GM21619 (cell line): ENCODE measurements at regions not wholly inside any gene's neighbourhood (a gene's known extent, or its start where the extent isn't known, plus 50 kb on each side); places are given as distances from the start of the nearest gene placed in this dataset.

Experiments used
- ATAC-seq: cut with Tn5 transposase; IDR thresholded peaks from one replicate; pipeline ENCODE4 v1.9.1; 2021; ENCODE audit not compliant: unreplicated experiment

GRCh38 chr20:63128956-63129355 is 87.0 kb downstream of the YTHDF1 start:
- no peak for ATAC-seq

- no peak for ATAC-seq
These were observed 87.6 kb downstream of the YTHDF1 start for GRCh38 chr20:63128367-63128766.

- ATAC-seq: no peak
These were observed 88.1 kb downstream of the YTHDF1 start for GRCh38 chr20:63127700-63128364.

- ATAC-seq: no peak
These were observed 88.8 kb downstream of the YTHDF1 start for GRCh38 chr20:63126876-63127699.

GRCh38 chr20:63125838-63126601 is 89.9 kb downstream of the YTHDF1 start:
- ATAC-seq: no peak

- no peak for ATAC-seq
These were observed 90.4 kb downstream of the YTHDF1 start for GRCh38 chr20:63125581-63125837.

- ATAC-seq: no peak
These were observed 91.0 kb downstream of the YTHDF1 start for GRCh38 chr20:63124782-63125580.

GRCh38 chr20:63124092-63124781 is 91.7 kb downstream of the YTHDF1 start:
- ATAC-seq: no peak

GRCh38 chr20:63123331-63123741 is 92.6 kb downstream of the YTHDF1 start:
- ATAC-seq: no peak

- no peak for ATAC-seq
These were observed 93.3 kb downstream of the YTHDF1 start for GRCh38 chr20:63122626-63123025.

- no peak for ATAC-seq
These were observed 94.1 kb downstream of the YTHDF1 start for GRCh38 chr20:63121749-63122405.

- ATAC-seq: no peak
These were observed 94.7 kb downstream of the YTHDF1 start for GRCh38 chr20:63121246-63121645.

- ATAC-seq: no peak
These were observed 95.2 kb downstream of the YTHDF1 start for GRCh38 chr20:63120808-63121090.

- ATAC-seq: no peak
These were observed 95.7 kb downstream of the YTHDF1 start for GRCh38 chr20:63119963-63120807.

- ATAC-seq: no peak
These were observed 96.6 kb downstream of the YTHDF1 start for GRCh38 chr20:63119121-63119962.

GRCh38 chr20:63118303-63119120 is 97.4 kb downstream of the YTHDF1 start:
- ATAC-seq: no peak

GRCh38 chr20:63117661-63118302 is 98.1 kb downstream of the YTHDF1 start:
- no peak for ATAC-seq
